GM08714 (cell line): ENCODE measurements at regions not wholly inside any gene's neighbourhood (a gene's known extent, or its start where the extent isn't known, plus 50 kb on each side); places are given as distances from the start of the nearest gene placed in this dataset.

Experiments used
- H3K4me3 ChIP-seq: fragments of 200-500 bp; sonication (Bioruptor generic); 2 replicates; pipeline ENCODE4 v1.5.1; 2014; ENCODE audit warnings: mild to moderate bottlenecking, low read length, inconsistent platforms
- ZNF274 ChIP-seq: IDR thresholded peaks from 2 replicates; pipeline ENCODE4 v1.6.1; 2012; ENCODE audit warnings: mild to moderate bottlenecking, low read depth, low read length

GRCh38 chr7:25996006-25996408 lies 156.0 kb upstream of the NFE2L3 start:
- TF ChIP-seq ZNF274, result no peak
- no peak overlapping the region for H3K4me3 ChIP-seq

GRCh38 chr7:25998499-25998898 lies 153.5 kb upstream of the NFE2L3 start:
- H3K4me3 ChIP-seq, result no peak overlapping the region
- TF ChIP-seq ZNF274, result no peak

- H3K4me3 ChIP-seq, result no peak overlapping the region
- TF ChIP-seq ZNF274, result no peak
Measured at GRCh38 chr7:26000841-26001240, 151.2 kb upstream of the NFE2L3 start.

GRCh38 chr7:26001662-26002244 lies 150.2 kb upstream of the NFE2L3 start:
- no peak overlapping the region for H3K4me3 ChIP-seq
- no peak for TF ChIP-seq ZNF274

- TF ChIP-seq ZNF274, result no peak
- H3K4me3 ChIP-seq, result no peak overlapping the region
Measured at GRCh38 chr7:26005683-26006410, 146.2 kb upstream of the NFE2L3 start.

- TF ChIP-seq ZNF274, result no peak
- no peak overlapping the region for H3K4me3 ChIP-seq
Measured at GRCh38 chr7:26006426-26006825, 145.6 kb upstream of the NFE2L3 start.

- TF ChIP-seq ZNF274, result no peak
- H3K4me3 ChIP-seq, result no peak overlapping the region
Measured at GRCh38 chr7:26007510-26007909, 144.5 kb upstream of the NFE2L3 start.

GRCh38 chr7:26008428-26008827 lies 143.6 kb upstream of the NFE2L3 start:
- H3K4me3 ChIP-seq, result no peak overlapping the region
- no peak for TF ChIP-seq ZNF274

GRCh38 chr7:26011039-26011696 lies 140.8 kb upstream of the NFE2L3 start:
- peak overlapping the region; percentile 48; the same call in 1 of the 2 replicates for H3K4me3 ChIP-seq
- no peak for TF ChIP-seq ZNF274

- H3K4me3 ChIP-seq, result no peak overlapping the region
- no peak for TF ChIP-seq ZNF274
Measured at GRCh38 chr7:26013551-26014083, 138.4 kb upstream of the NFE2L3 start.

GRCh38 chr7:26022982-26023381 lies 129.0 kb upstream of the NFE2L3 start:
- TF ChIP-seq ZNF274, result no peak
- no peak overlapping the region for H3K4me3 ChIP-seq

GRCh38 chr7:26029911-26030310 lies 122.1 kb upstream of the NFE2L3 start:
- TF ChIP-seq ZNF274, result no peak
- no peak overlapping the region for H3K4me3 ChIP-seq

- H3K4me3 ChIP-seq, result no peak overlapping the region
- no peak for TF ChIP-seq ZNF274
Measured at GRCh38 chr7:26034391-26034790, 117.6 kb upstream of the NFE2L3 start.

GRCh38 chr7:26035552-26035951 lies 116.4 kb upstream of the NFE2L3 start:
- no peak overlapping the region for H3K4me3 ChIP-seq
- no peak for TF ChIP-seq ZNF274

GRCh38 chr7:26036092-26036491 lies 115.9 kb upstream of the NFE2L3 start:
- no peak for TF ChIP-seq ZNF274

More at GRCh38 chr7:26036092-26036491, 115.9 kb upstream of the NFE2L3 start:
- H3K4me3 ChIP-seq, result no peak overlapping the region
